ENCODE measurements at regions not wholly inside any gene's neighbourhood (a gene's known extent, or its start where the extent isn't known, plus 50 kb on each side); places are given as distances from the start of the nearest gene placed in this dataset.

- Histone ChIP-seq H3K9me3 (no peaks in the 10 kb centered on the region), H3K27ac (no peak overlapping the region), H3K36me3 (replicated peaks in 1 of 2; ENCODE audit: insufficient read depth in 1 of 2, low read depth in 2 of 2) (no peaks in the 10 kb centered on the region), H3K4me3 (no peak overlapping the region), H3K27me3 (no peaks in the 10 kb centered on the region), H3K4me1 (no peaks in the 10 kb centered on the region)
- no peak for ATAC-seq
- WGBS, 2 donors: 67 to 70% methylated on average over 8 to 10 of the region's 11 CpGs
- intact Hi-C loops (cut with DNase I): no loop called here
- DNase-seq: no peak
- no peak for TF ChIP-seq POLR2A (IDR thresholded peaks at IDR 0.05)
- TF ChIP-seq CTCF (IDR thresholded peaks at IDR 0.05): no peak
Measured at GRCh38 chr9:134505032-134505431, 136.6 kb upstream of the COL5A1 start.

GRCh38 chr9:134509281-134509680 is 132.3 kb upstream of the COL5A1 start:
- H3K36me3 ChIP-seq (replicated peaks in 1 of 2; ENCODE audit: insufficient read depth in 1 of 2, low read depth in 2 of 2): no peaks in the 10 kb centered on the region
- no peaks in the 10 kb centered on the region for H3K4me1 ChIP-seq
- no peak overlapping the region for H3K27ac ChIP-seq
- no peak for ATAC-seq
- no peak for TF ChIP-seq CTCF (IDR thresholded peaks at IDR 0.05)
- TF ChIP-seq POLR2A (IDR thresholded peaks at IDR 0.05): no peak
- WGBS, 2 donors: 44 to 45% methylated on average over 3 of the region's 3 CpGs
- H3K9me3 ChIP-seq: no peaks in the 10 kb centered on the region
- no peaks in the 10 kb centered on the region for H3K27me3 ChIP-seq
- DNase-seq: no peak
- H3K4me3 ChIP-seq: no peak overlapping the region
- intact Hi-C loops (cut with DNase I): no loop called here

GRCh38 chr9:134509817-134510216 is 131.8 kb upstream of the COL5A1 start:
- no peak for DNase-seq
- intact Hi-C loops (cut with DNase I): no loop called here
- H3K9me3 ChIP-seq: no peaks in the 10 kb centered on the region
- H3K36me3 ChIP-seq (replicated peaks in 1 of 2; ENCODE audit: insufficient read depth in 1 of 2, low read depth in 2 of 2): no peaks in the 10 kb centered on the region
- no peak overlapping the region for H3K27ac ChIP-seq
- H3K4me3 ChIP-seq: no peak overlapping the region
- ATAC-seq: no peak
- no peaks in the 10 kb centered on the region for H3K27me3 ChIP-seq
- WGBS, 2 donors: 71 to 78% methylated on average over 2 of the region's 2 CpGs
- no peak for TF ChIP-seq CTCF (IDR thresholded peaks at IDR 0.05)
- no peak for TF ChIP-seq POLR2A (IDR thresholded peaks at IDR 0.05)
- H3K4me1 ChIP-seq: no peaks in the 10 kb centered on the region

GRCh38 chr9:134514503-134514902 is 127.1 kb upstream of the COL5A1 start:
- no peak for TF ChIP-seq POLR2A (IDR thresholded peaks at IDR 0.05)
- no peak for TF ChIP-seq CTCF (IDR thresholded peaks at IDR 0.05)
- no peak for ATAC-seq
- Histone ChIP-seq H3K27me3 (no peaks in the 10 kb centered on the region), H3K36me3 (replicated peaks in 1 of 2; ENCODE audit: insufficient read depth in 1 of 2, low read depth in 2 of 2) (no peaks in the 10 kb centered on the region), H3K27ac (no peak overlapping the region), H3K9me3 (no peaks in the 10 kb centered on the region), H3K4me1 (no peaks in the 10 kb centered on the region), H3K4me3 (no peak overlapping the region)
- intact Hi-C loops (cut with DNase I): no loop called here
- WGBS, 2 donors: 83 to 88% methylated on average over 7 to 8 of the region's 8 CpGs
- DNase-seq: no peak

GRCh38 chr9:134515026-134515821 is 126.4 kb upstream of the COL5A1 start:
- no peak for ATAC-seq
- no peak for DNase-seq
- no peaks in the 10 kb centered on the region for H3K27me3 ChIP-seq
- WGBS, 2 donors: 56 to 62% methylated on average over 14 of the region's 14 CpGs
- H3K9me3 ChIP-seq: no peaks in the 10 kb centered on the region
- no peak overlapping the region for H3K27ac ChIP-seq
- intact Hi-C loops (cut with DNase I): no loop called here
- no peak overlapping the region for H3K4me3 ChIP-seq
- H3K36me3 ChIP-seq (replicated peaks in 1 of 2; ENCODE audit: insufficient read depth in 1 of 2, low read depth in 2 of 2): no peaks in the 10 kb centered on the region
- TF ChIP-seq POLR2A (IDR thresholded peaks at IDR 0.05) (no peak), CTCF (IDR thresholded peaks at IDR 0.05) (no peak)
- H3K4me1 ChIP-seq: no peaks in the 10 kb centered on the region

All from body of pancreas (tissue), 4 donors.